SK-N-SH treated with all-trans-retinoic acid at 6 μM for 48 hours (cell line): ENCODE measurements at regions not wholly inside any gene's neighbourhood (a gene's known extent, or its start where the extent isn't known, plus 50 kb on each side); places are given as distances from the start of the nearest gene placed in this dataset.

Experiments used
- BACH2 ChIP-seq: fragments of 250-450 bp; sonication (Bioruptor Pico); IDR thresholded peaks from 2 replicates; pipeline ENCODE4 v1.9.0; 2021; ENCODE audit warnings: mild to moderate bottlenecking, borderline replicate concordance
- CSDC2 ChIP-seq: fragments of 250-450 bp; sonication (Bioruptor Pico); IDR thresholded peaks from 2 replicates; pipeline ENCODE4 v1.5.0; 2020; ENCODE audit warnings: mild to moderate bottlenecking, moderate library complexity
- ESRRG ChIP-seq: fragments of 250-450 bp; sonication (Bioruptor Pico); IDR thresholded peaks from 2 replicates; pipeline ENCODE4 v1.6.1; 2021; ENCODE audit warnings: mild to moderate bottlenecking
- ISL1 ChIP-seq: fragments of 250-450 bp; sonication (Bioruptor Pico); IDR thresholded peaks from 2 replicates; pipeline ENCODE4 v2.1.2; 2022; ENCODE audit warnings: mild to moderate bottlenecking, moderate library complexity
- PATZ1 ChIP-seq: fragments of 250-450 bp; sonication (Bioruptor Pico); IDR thresholded peaks from 2 replicates; pipeline ENCODE4 v1.8.0; 2020; ENCODE audit warnings: mild to moderate bottlenecking, moderate library complexity, borderline replicate concordance
- RARB ChIP-seq: fragments of 250-450 bp; sonication (Bioruptor Pico); IDR thresholded peaks from 2 replicates; pipeline ENCODE4 v1.8.0; 2021; ENCODE audit warnings: mild to moderate bottlenecking, moderate library complexity
- TCF4 ChIP-seq: fragments of 250-450 bp; sonication (Bioruptor Pico); IDR thresholded peaks from 2 replicates; pipeline ENCODE4 v1.8.0; 2021; ENCODE audit warnings: mild to moderate bottlenecking, moderate library complexity, borderline replicate concordance
- TSHZ2 ChIP-seq: fragments of 250-450 bp; sonication (Bioruptor Pico); IDR thresholded peaks from 2 replicates; pipeline ENCODE4 v1.5.0; 2020; ENCODE audit warnings: mild to moderate bottlenecking, moderate library complexity
- ZFP30 ChIP-seq: fragments of 450-650 bp; formaldehyde crosslinking; IDR thresholded peaks from 2 replicates; pipeline ENCODE4 v1.5.0; 2022; ENCODE audit warnings: mild to moderate bottlenecking, moderate library complexity
- ZNF70 ChIP-seq: fragments of 450-650 bp; formaldehyde crosslinking; IDR thresholded peaks from 2 replicates; pipeline ENCODE4 v1.5.0; 2020; ENCODE audit warnings: mild to moderate bottlenecking, moderate library complexity

- TF ChIP-seq BACH2 (CRISPR knock-in tag): no peak
- TF ChIP-seq ZFP30: no peak
- no peak for TF ChIP-seq ISL1 (CRISPR knock-in tag)
- TF ChIP-seq TCF4: no peak
- no peak for TF ChIP-seq ESRRG (CRISPR knock-in tag)
- no peak for TF ChIP-seq TSHZ2 (CRISPR knock-in tag)
- no peak for TF ChIP-seq RARB (CRISPR knock-in tag)
- no peak for TF ChIP-seq ZNF70 (CRISPR knock-in tag)
- TF ChIP-seq PATZ1: no peak
- TF ChIP-seq CSDC2 (CRISPR knock-in tag): no peak
These were observed 70.7 kb downstream of the XCL2 start for GRCh38 chr1:168473126-168473525.
